ENCODE measurements at regions not wholly inside any gene's neighbourhood (a gene's known extent, or its start where the extent isn't known, plus 50 kb on each side); places are given as distances from the start of the nearest gene placed in this dataset.

DNA sequence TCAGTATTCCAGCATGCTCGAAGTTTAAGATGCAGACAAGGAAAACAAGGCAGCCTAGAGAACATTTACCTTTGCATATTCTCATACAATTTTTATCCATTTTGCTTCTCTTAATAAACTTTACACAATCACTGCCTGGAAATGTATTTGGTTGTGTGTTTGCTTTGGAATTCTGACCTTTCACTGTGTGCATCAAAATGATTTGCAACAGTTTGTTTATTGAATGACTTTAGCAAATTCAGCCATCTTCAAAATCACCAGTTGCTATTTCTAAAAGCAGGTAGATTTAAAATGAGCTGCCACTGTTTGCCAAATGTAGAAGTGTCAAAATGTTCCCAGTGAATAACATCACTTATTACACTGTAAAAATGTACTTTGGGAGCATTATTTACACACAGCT is 669.9 kb downstream of the SLC16A7 start:
- no peaks in the 10 kb centered on the region for H3K36me3 ChIP-seq (ENCODE audit: insufficient read depth, low read length)
- H3K9ac ChIP-seq (ENCODE audit: low read length), result no peak overlapping the region
- no peak overlapping the region for H3K4me3 ChIP-seq (ENCODE audit: low read length)
- no peaks in the 10 kb centered on the region for H3K27me3 ChIP-seq (ENCODE audit: insufficient read depth, low read depth, low read length)
- H3K79me2 ChIP-seq (replicated peaks; ENCODE audit: insufficient read depth, low read length), result no peaks in the 10 kb centered on the region
- no peaks in the 10 kb centered on the region for H3K9me3 ChIP-seq (ENCODE audit: low read length)
- H3K9me2 ChIP-seq (ENCODE audit: insufficient read depth, low read length), result no peaks in the 10 kb centered on the region
- TF ChIP-seq SMC3 (conservative IDR thresholded peaks at IDR 0.05; ENCODE audit: poor library complexity), result no peak
- TF ChIP-seq, protein P1, sequence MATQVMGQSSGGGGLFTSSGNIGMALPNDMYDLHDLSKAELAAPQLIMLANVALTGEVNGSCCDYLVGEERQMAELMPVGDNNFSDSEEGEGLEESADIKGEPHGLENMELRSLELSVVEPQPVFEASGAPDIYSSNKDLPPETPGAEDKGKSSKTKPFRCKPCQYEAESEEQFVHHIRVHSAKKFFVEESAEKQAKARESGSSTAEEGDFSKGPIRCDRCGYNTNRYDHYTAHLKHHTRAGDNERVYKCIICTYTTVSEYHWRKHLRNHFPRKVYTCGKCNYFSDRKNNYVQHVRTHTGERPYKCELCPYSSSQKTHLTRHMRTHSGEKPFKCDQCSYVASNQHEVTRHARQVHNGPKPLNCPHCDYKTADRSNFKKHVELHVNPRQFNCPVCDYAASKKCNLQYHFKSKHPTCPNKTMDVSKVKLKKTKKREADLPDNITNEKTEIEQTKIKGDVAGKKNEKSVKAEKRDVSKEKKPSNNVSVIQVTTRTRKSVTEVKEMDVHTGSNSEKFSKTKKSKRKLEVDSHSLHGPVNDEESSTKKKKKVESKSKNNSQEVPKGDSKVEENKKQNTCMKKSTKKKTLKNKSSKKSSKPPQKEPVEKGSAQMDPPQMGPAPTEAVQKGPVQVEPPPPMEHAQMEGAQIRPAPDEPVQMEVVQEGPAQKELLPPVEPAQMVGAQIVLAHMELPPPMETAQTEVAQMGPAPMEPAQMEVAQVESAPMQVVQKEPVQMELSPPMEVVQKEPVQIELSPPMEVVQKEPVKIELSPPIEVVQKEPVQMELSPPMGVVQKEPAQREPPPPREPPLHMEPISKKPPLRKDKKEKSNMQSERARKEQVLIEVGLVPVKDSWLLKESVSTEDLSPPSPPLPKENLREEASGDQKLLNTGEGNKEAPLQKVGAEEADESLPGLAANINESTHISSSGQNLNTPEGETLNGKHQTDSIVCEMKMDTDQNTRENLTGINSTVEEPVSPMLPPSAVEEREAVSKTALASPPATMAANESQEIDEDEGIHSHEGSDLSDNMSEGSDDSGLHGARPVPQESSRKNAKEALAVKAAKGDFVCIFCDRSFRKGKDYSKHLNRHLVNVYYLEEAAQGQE (IDR thresholded peaks at IDR 0.05; ENCODE audit: borderline replicate concordance), result no peak
- no peak for TF ChIP-seq RAD21 (conservative IDR thresholded peaks at IDR 0.05)
- TF ChIP-seq EP300 (conservative IDR thresholded peaks at IDR 0.05; ENCODE audit: poor library complexity, severe bottlenecking), result no peak
- no peak for TF ChIP-seq TAF1 (IDR thresholded peaks at IDR 0.05; ENCODE audit: low read depth)
- TF ChIP-seq POLR2AphosphoS5 (IDR thresholded peaks at IDR 0.05), result no peak
- TF ChIP-seq, protein P2, sequence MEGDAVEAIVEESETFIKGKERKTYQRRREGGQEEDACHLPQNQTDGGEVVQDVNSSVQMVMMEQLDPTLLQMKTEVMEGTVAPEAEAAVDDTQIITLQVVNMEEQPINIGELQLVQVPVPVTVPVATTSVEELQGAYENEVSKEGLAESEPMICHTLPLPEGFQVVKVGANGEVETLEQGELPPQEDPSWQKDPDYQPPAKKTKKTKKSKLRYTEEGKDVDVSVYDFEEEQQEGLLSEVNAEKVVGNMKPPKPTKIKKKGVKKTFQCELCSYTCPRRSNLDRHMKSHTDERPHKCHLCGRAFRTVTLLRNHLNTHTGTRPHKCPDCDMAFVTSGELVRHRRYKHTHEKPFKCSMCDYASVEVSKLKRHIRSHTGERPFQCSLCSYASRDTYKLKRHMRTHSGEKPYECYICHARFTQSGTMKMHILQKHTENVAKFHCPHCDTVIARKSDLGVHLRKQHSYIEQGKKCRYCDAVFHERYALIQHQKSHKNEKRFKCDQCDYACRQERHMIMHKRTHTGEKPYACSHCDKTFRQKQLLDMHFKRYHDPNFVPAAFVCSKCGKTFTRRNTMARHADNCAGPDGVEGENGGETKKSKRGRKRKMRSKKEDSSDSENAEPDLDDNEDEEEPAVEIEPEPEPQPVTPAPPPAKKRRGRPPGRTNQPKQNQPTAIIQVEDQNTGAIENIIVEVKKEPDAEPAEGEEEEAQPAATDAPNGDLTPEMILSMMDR (IDR thresholded peaks at IDR 0.05; ENCODE audit: poor library complexity, severe bottlenecking), result no peak
- no peak for TF ChIP-seq MXI1 (conservative IDR thresholded peaks at IDR 0.05; ENCODE audit: poor library complexity, severe bottlenecking)
- no peak for TF ChIP-seq EZH2 (IDR thresholded peaks at IDR 0.05; ENCODE audit: borderline replicate concordance, insufficient read depth, low read length, poor library complexity, severe bottlenecking)
- no peak overlapping the region for H3K27ac ChIP-seq (ENCODE audit: low read length)
- no peaks in the 10 kb centered on the region for H3F3A ChIP-seq (ENCODE audit: insufficient read depth, low read length, poor library complexity, severe bottlenecking)
- H4K20me1 ChIP-seq (ENCODE audit: insufficient read depth), result no peaks in the 10 kb centered on the region
- no peak overlapping the region for H3K4me2 ChIP-seq (ENCODE audit: low read length)
- no peak overlapping the region for H2AFZ ChIP-seq (ENCODE audit: low read depth, low read length)

- no peak overlapping the region for H3K4me2 ChIP-seq (ENCODE audit: low read length)
- H3K9me2 ChIP-seq (ENCODE audit: insufficient read depth, low read length), result no peaks in the 10 kb centered on the region
- H3K9ac ChIP-seq (ENCODE audit: low read length), result no peak overlapping the region
Measured at GRCh38 chr12:60266381-60266852, 670.6 kb downstream of the SLC16A7 start.

More at GRCh38 chr12:60266381-60266852, 670.6 kb downstream of the SLC16A7 start:
- Histone ChIP-seq H3K4me3 (ENCODE audit: low read length) (no peak overlapping the region), H4K20me1 (ENCODE audit: insufficient read depth) (no peaks in the 10 kb centered on the region), H3F3A (ENCODE audit: insufficient read depth, low read length, poor library complexity, severe bottlenecking) (no peaks in the 10 kb centered on the region), H3K36me3 (ENCODE audit: insufficient read depth, low read length) (no peaks in the 10 kb centered on the region), H3K27ac (ENCODE audit: low read length) (no peak overlapping the region), H3K79me2 (replicated peaks; ENCODE audit: insufficient read depth, low read length) (no peaks in the 10 kb centered on the region), H3K9me3 (ENCODE audit: low read length) (no peaks in the 10 kb centered on the region), H2AFZ (ENCODE audit: low read depth, low read length) (no peak overlapping the region), H3K27me3 (ENCODE audit: insufficient read depth, low read depth, low read length) (no peaks in the 10 kb centered on the region)
- TF ChIP-seq EP300 (conservative IDR thresholded peaks at IDR 0.05; ENCODE audit: poor library complexity, severe bottlenecking) (no peak), SMC3 (conservative IDR thresholded peaks at IDR 0.05; ENCODE audit: poor library complexity) (no peak), MXI1 (conservative IDR thresholded peaks at IDR 0.05; ENCODE audit: poor library complexity, severe bottlenecking) (no peak), TAF1 (IDR thresholded peaks at IDR 0.05; ENCODE audit: low read depth) (no peak), POLR2AphosphoS5 (IDR thresholded peaks at IDR 0.05) (no peak), EZH2 (IDR thresholded peaks at IDR 0.05; ENCODE audit: borderline replicate concordance, insufficient read depth, low read length, poor library complexity, severe bottlenecking) (no peak), RAD21 (conservative IDR thresholded peaks at IDR 0.05) (no peak)
- TF ChIP-seq, protein P1 (IDR thresholded peaks at IDR 0.05; ENCODE audit: borderline replicate concordance), result no peak
- TF ChIP-seq, protein P2 (IDR thresholded peaks at IDR 0.05; ENCODE audit: poor library complexity, severe bottlenecking), result no peak

Measured in neural cell (in vitro differentiated cells).